GM18951 (cell line): ENCODE measurements at regions not wholly inside any gene's neighbourhood (a gene's known extent, or its start where the extent isn't known, plus 50 kb on each side); places are given as distances from the start of the nearest gene placed in this dataset.
"Not testable (repeated sequence)": the region's sequence is repeated elsewhere in the genome, so short reads cannot be mapped to it uniquely, and the experiment has no call there.

ENCODE experiments used
- POLR2A ChIP-seq: IDR thresholded peaks from 4 replicates; pipeline ENCODE4 v1.6.1; 2011; ENCODE audit warnings: mild to moderate bottlenecking; ENCODE audit not compliant: insufficient read length, insufficient read depth; ENCODE audit errors: extremely low read depth
- in situ Hi-C: fragments of 300-500 bp; cut with MboI; formaldehyde crosslinking; loops from one replicate; pipeline ENCODE4 v1.12.0; 2022; ENCODE audit warnings: low sequenced_read_pairs, mixed read lengths, inconsistent platforms; ENCODE audit not compliant: unreplicated experiment

- TF ChIP-seq POLR2A, result no peak
- in situ Hi-C loops, result no loop called here
Measured at GRCh38 chr11:97890466-97890865, 1130.3 kb upstream of the CNTN5 start.

- TF ChIP-seq POLR2A, result no peak
- in situ Hi-C loops, result no loop called here
Measured at GRCh38 chr11:97893612-97894011, 1127.1 kb upstream of the CNTN5 start.

- in situ Hi-C loops, result no loop called here
- TF ChIP-seq POLR2A, result no peak
Measured at GRCh38 chr11:97894978-97895377, 1125.8 kb upstream of the CNTN5 start.

- TF ChIP-seq POLR2A, result no peak
- in situ Hi-C loops, result no loop called here
Measured at GRCh38 chr11:97895572-97895971, 1125.2 kb upstream of the CNTN5 start.

GRCh38 chr11:97902828-97903227 is 1117.9 kb upstream of the CNTN5 start:
- in situ Hi-C loops, result no loop called here
- TF ChIP-seq POLR2A, result no peak

- in situ Hi-C loops, result no loop called here
- TF ChIP-seq POLR2A, result no peak
Measured at GRCh38 chr11:97905101-97905500, 1115.6 kb upstream of the CNTN5 start.

GRCh38 chr11:97905671-97906070 is 1115.1 kb upstream of the CNTN5 start:
- TF ChIP-seq POLR2A, result no peak
- in situ Hi-C loops, result no loop called here

- TF ChIP-seq POLR2A, result no peak
- in situ Hi-C loops, result no loop called here
Measured at GRCh38 chr11:97908354-97908753, 1112.4 kb upstream of the CNTN5 start.

- in situ Hi-C loops, result no loop called here
- no peak for TF ChIP-seq POLR2A
Measured at GRCh38 chr11:97909614-97910399, 1110.9 kb upstream of the CNTN5 start.

- in situ Hi-C loops, result no loop called here
- TF ChIP-seq POLR2A, result no peak
Measured at GRCh38 chr11:97912629-97913028, 1108.1 kb upstream of the CNTN5 start.

GRCh38 chr11:97922933-97923332 is 1097.8 kb upstream of the CNTN5 start:
- in situ Hi-C loops, result not testable (repeated sequence)

GRCh38 chr11:97934572-97935208 is 1086.1 kb upstream of the CNTN5 start:
- no peak for TF ChIP-seq POLR2A
- in situ Hi-C loops, result no loop called here

- TF ChIP-seq POLR2A, result no peak
Measured at GRCh38 chr11:97937501-97937900, 1083.2 kb upstream of the CNTN5 start.

GRCh38 chr11:97938789-97939188 is 1082.0 kb upstream of the CNTN5 start:
- TF ChIP-seq POLR2A, result no peak
- in situ Hi-C loops, result no loop called here

More at GRCh38 chr11:97937501-97937900, 1083.2 kb upstream of the CNTN5 start:
- in situ Hi-C loops, result no loop called here

- in situ Hi-C loops, result no loop called here
Measured at GRCh38 chr11:97943493-97943892, 1077.3 kb upstream of the CNTN5 start.

GRCh38 chr11:97948793-97949192 is 1072.0 kb upstream of the CNTN5 start:
- no peak for TF ChIP-seq POLR2A
- in situ Hi-C loops, result no loop called here

More at GRCh38 chr11:97943493-97943892, 1077.3 kb upstream of the CNTN5 start:
- TF ChIP-seq POLR2A, result no peak
